Adrenal gland (tissue), 9 donors: ENCODE measurements at regions not wholly inside any gene's neighbourhood (a gene's known extent, or its start where the extent isn't known, plus 50 kb on each side); places are given as distances from the start of the nearest gene placed in this dataset.
A peak's percentile ranks its signal among the peaks of the same experiment; 100 is the strongest.

Experiments
- DNase-seq, 7 donors: peaks; one replicate each; pipeline ENCODE4 v3.0.0-alpha.2; 2019 to 2020
- H3K27ac ChIP-seq, 5 donors: fragments of 200-600 bp; sonication (generic) in 4 of 5; 1 replicate in 3 of 5; 2 replicates in 2 of 5; pipeline versions ENCODE4 v1.5.1 to v1.8.0; 2016 to 2020; ENCODE audit warnings: mild to moderate bottlenecking in 1 of 5
- H3K27me3 ChIP-seq: fragments of 200-600 bp; 2 replicates; pipeline ENCODE4 v1.8.0; 2021
- H3K36me3 ChIP-seq, 2 donors: fragments of 200-600 bp; replicated peaks in 1 of 2; 1 replicate in 1 of 2; 2 replicates in 1 of 2; pipeline versions ENCODE4 v1.5.1 to v1.8.0; 2018 to 2022
- H3K4me1 ChIP-seq, 2 donors: fragments of 200-600 bp; replicated peaks in 1 of 2; 1 replicate in 1 of 2; 2 replicates in 1 of 2; pipeline versions ENCODE4 v1.5.1 to v1.8.0; 2018 to 2021
- H3K4me3 ChIP-seq, 4 donors: fragments of 200-600 bp; sonication (generic) in 3 of 4; one replicate each; pipeline ENCODE4 v1.5.1; 2016 to 2018
- H3K9me3 ChIP-seq, 3 donors: fragments of 200-600 bp; sonication (generic) in 1 of 3; replicated peaks in 1 of 3; 1 replicate in 2 of 3; 2 replicates in 1 of 3; pipeline versions ENCODE4 v1.5.1 to v1.8.0; 2016 to 2021
- CTCF ChIP-seq, 6 experiments: fragments of 450-650 bp in 4 of 6; fragments of 200-600 bp in 2 of 6; sonication (generic) in 1 of 6; IDR thresholded peaks; 1 replicate in 5 of 6; 2 replicates in 1 of 6; pipeline versions ENCODE4 v1.5.1 to v1.8.0; 2016 to 2021; ENCODE audit warnings: antibody characterized with exemption in 6 of 6, mild to moderate bottlenecking in 2 of 6, moderate library complexity in 1 of 6
- POLR2A ChIP-seq, 2 donors: fragments of 450-650 bp; IDR thresholded peaks; one replicate each; pipeline ENCODE4 v1.6.1; 2017; ENCODE audit warnings: antibody characterized with exemption in 2 of 2, mild to moderate bottlenecking in 2 of 2, moderate library complexity in 1 of 2
- WGBS, 4 donors: extraction: QIAGEN DNeasy Blood & Tissue Kit in 2 of 4; methylation state at CpG; one replicate each; pipeline versions ENCODE4 v1.1.5 to v1.1.7; 2013 to 2017; 5-methylcytosine and 5-hydroxymethylcytosine counted together
- intact Hi-C, 2 donors: fragments of 100-400 bp; cut with DNase I; formaldehyde crosslinking; loops; one replicate each; pipeline versions ENCODE4 v1.14.1 to v1.15.0; 2022 to 2023
- donor health status: healthy with polysubstance abuse.
- donor health status: Bipolar disorder and iron deficiency.
- donor health status: DM: yes; HTN: yes; CAD: no.
- donor health status: DM: no; HTN: no; CAD: no.
- donor health status: DM: no; HTN: no; CAD: no.

GRCh38 chr9:88291056-88291455 is 97.2 kb upstream of the SPIN1 start:
- Histone ChIP-seq H3K9me3 (no peaks in the 10 kb centered on the region), H3K4me1 (no peaks in the 10 kb centered on the region), H3K27me3 (no peaks in the 10 kb centered on the region), H3K27ac (no peak overlapping the region), H3K36me3 (no peaks in the 10 kb centered on the region), H3K4me3 (no peak overlapping the region)
- 88 to 94% (median 90%) methylated on average over 7 of the region's 7 CpGs for WGBS, 4 donors
- peak in 1 of 7 donors; percentile 11 for DNase-seq
- TF ChIP-seq CTCF (IDR thresholded peaks at IDR 0.05) (no peak), POLR2A (IDR thresholded peaks at IDR 0.05) (no peak)
- intact Hi-C loops: no loop called here

- Histone ChIP-seq H3K4me1 (no peaks in the 10 kb centered on the region), H3K9me3 (no peaks in the 10 kb centered on the region), H3K4me3 (no peak overlapping the region), H3K36me3 (no peaks in the 10 kb centered on the region), H3K27ac (no peak overlapping the region), H3K27me3 (no peaks in the 10 kb centered on the region)
- TF ChIP-seq POLR2A (IDR thresholded peaks at IDR 0.05) (no peak), CTCF (IDR thresholded peaks at IDR 0.05) (no peak)
- DNase-seq: no peak
- intact Hi-C loops: no loop called here
- WGBS, 4 donors: 85 to 92% (median 89%) methylated on average over 8 of the region's 8 CpGs
Measured at GRCh38 chr9:88289532-88289931, 98.7 kb upstream of the SPIN1 start.

- intact Hi-C loops: no loop called here
- Histone ChIP-seq H3K4me1 (no peaks in the 10 kb centered on the region), H3K36me3 (no peaks in the 10 kb centered on the region), H3K27me3 (no peaks in the 10 kb centered on the region), H3K4me3 (no peak overlapping the region), H3K9me3 (no peaks in the 10 kb centered on the region), H3K27ac (no peak overlapping the region)
- 84 to 93% (median 86%) methylated on average over 2 of the region's 2 CpGs for WGBS, 4 donors
- DNase-seq: peak in 1 of 7 donors; percentile 13
- TF ChIP-seq POLR2A (IDR thresholded peaks at IDR 0.05): no peak
- no peak for TF ChIP-seq CTCF (IDR thresholded peaks at IDR 0.05)
Measured at GRCh38 chr9:88287972-88288371, 100.3 kb upstream of the SPIN1 start.

GRCh38 chr9:88280816-88281382 is 107.3 kb upstream of the SPIN1 start:
- Histone ChIP-seq H3K4me1 (no peaks in the 10 kb centered on the region), H3K27me3 (no peaks in the 10 kb centered on the region), H3K4me3 (no peak overlapping the region), H3K27ac (no peak overlapping the region), H3K36me3 (no peaks in the 10 kb centered on the region), H3K9me3 (no peaks in the 10 kb centered on the region)
- 64 to 71% (median 66%) methylated on average over 6 to 10 of the region's 10 CpGs for WGBS, 4 donors
- intact Hi-C loops: no loop called here
- DNase-seq: no peak
- TF ChIP-seq POLR2A (IDR thresholded peaks at IDR 0.05) (no peak), CTCF (IDR thresholded peaks at IDR 0.05) (no peak)
